ENCODE measurements at regions not wholly inside any gene's neighbourhood (a gene's known extent, or its start where the extent isn't known, plus 50 kb on each side); places are given as distances from the start of the nearest gene placed in this dataset.

DNA sequence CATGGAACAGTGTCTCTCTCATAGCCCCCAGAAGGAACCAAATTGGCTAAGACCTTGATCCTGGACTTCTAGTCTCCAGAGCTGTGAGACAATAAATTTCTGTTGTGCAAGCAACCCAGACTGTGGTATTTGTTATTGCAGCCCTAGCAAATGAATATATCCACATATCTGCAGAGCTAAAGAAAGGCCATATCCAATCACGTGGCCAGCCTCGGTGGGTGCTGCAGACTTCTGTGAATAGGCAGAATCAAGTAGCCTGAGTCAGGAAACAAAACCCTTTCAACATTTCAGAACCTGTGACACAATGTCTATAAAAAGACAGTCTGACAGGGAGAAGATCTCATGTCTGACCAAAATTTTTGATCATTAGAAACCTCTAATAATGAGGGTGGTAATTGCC is 71.0 kb upstream of the CPM start:
- Histone ChIP-seq H3K27me3 (ENCODE audit: insufficient read depth, low read length) (no peaks in the 10 kb centered on the region), H3K56ac (ENCODE audit: insufficient read length, low read depth, low read length) (no peak overlapping the region), H3K79me2 (ENCODE audit: insufficient read depth, low read length) (no peaks in the 10 kb centered on the region), H2AFZ (ENCODE audit: low read length) (no peak overlapping the region), H4K91ac (ENCODE audit: insufficient read length, low read depth, low read length) (no peak overlapping the region), H2BK20ac (ENCODE audit: low read depth, low read length, poor library complexity, severe bottlenecking) (no peak overlapping the region), H3K79me1 (ENCODE audit: insufficient read depth, low read depth, low read length, poor library complexity, severe bottlenecking) (no peaks in the 10 kb centered on the region), H3K23ac (ENCODE audit: insufficient read length, low read depth, low read length) (no peak overlapping the region), H4K8ac (replicated peaks; ENCODE audit: insufficient read length, low read depth, low read length) (no peak overlapping the region), H3K4me1 (ENCODE audit: insufficient read depth, low read length) (peaks cover 5% of the 10 kb centered on the region; the same call in 1 of the 2 replicates), H2AK5ac (ENCODE audit: insufficient read length, low read length) (no peak overlapping the region), H2BK12ac (ENCODE audit: insufficient read length, low read depth, low read length) (no peak overlapping the region), H3K9ac (ENCODE audit: extremely low read depth, insufficient read length, low read length) (no peak overlapping the region), H2BK15ac (ENCODE audit: low read depth, low read length) (no peak overlapping the region), H3K18ac (ENCODE audit: insufficient read length, low read depth, low read length) (no peak overlapping the region), H4K5ac (ENCODE audit: insufficient read length, low read depth, low read length) (no peak overlapping the region), H3K9me3 (ENCODE audit: control insufficient read depth, low read depth, low read length) (no peaks in the 10 kb centered on the region), H3K4me2 (ENCODE audit: insufficient read depth, insufficient read length, low read length) (no peak overlapping the region), H3K14ac (ENCODE audit: insufficient read depth, low read length) (no peak overlapping the region), H2BK120ac (ENCODE audit: low read depth, low read length, poor library complexity, severe bottlenecking) (no peak overlapping the region), H4K20me1 (ENCODE audit: control insufficient read depth, insufficient read depth, insufficient read length) (no peaks in the 10 kb centered on the region), H3K4ac (ENCODE audit: low read depth, low read length) (no peak overlapping the region), H3K27ac (ENCODE audit: insufficient read length, low read depth, low read length) (no peak overlapping the region), H3T11ph (ENCODE audit: low read length) (no peak overlapping the region), H3K23me2 (ENCODE audit: insufficient read length, low read depth, low read length, poor library complexity, severe bottlenecking) (no peaks in the 10 kb centered on the region), H2BK5ac (ENCODE audit: insufficient read length, low read length) (no peak overlapping the region)
- TF ChIP-seq, protein P1, sequence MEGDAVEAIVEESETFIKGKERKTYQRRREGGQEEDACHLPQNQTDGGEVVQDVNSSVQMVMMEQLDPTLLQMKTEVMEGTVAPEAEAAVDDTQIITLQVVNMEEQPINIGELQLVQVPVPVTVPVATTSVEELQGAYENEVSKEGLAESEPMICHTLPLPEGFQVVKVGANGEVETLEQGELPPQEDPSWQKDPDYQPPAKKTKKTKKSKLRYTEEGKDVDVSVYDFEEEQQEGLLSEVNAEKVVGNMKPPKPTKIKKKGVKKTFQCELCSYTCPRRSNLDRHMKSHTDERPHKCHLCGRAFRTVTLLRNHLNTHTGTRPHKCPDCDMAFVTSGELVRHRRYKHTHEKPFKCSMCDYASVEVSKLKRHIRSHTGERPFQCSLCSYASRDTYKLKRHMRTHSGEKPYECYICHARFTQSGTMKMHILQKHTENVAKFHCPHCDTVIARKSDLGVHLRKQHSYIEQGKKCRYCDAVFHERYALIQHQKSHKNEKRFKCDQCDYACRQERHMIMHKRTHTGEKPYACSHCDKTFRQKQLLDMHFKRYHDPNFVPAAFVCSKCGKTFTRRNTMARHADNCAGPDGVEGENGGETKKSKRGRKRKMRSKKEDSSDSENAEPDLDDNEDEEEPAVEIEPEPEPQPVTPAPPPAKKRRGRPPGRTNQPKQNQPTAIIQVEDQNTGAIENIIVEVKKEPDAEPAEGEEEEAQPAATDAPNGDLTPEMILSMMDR (conservative IDR thresholded peaks at IDR 0.05) = no peak
- Mint-ChIP-seq H3K9me3 (peaks cover 0 to 8% of the 10 kb centered on the region in 2 experiments; a peak in 4 of 5 replicates), H3K27me3 (ENCODE audit: low read depth) (peaks cover 11% of the 10 kb centered on the region; the same call in 1 of the 2 replicates), H3K27ac (no peak overlapping the region), H3K4me3 (no peak overlapping the region), H3K4me1 (peaks cover 41% of the 10 kb centered on the region in 2 experiments), H3K36me3 (ENCODE audit: insufficient read depth in 1 of 3, low read depth in 3 of 3) (peaks cover 0 to 5% (median 0%) of the 10 kb centered on the region in 3 experiments; a peak in 2 of 7 replicates)
- WGBS (ENCODE audit: extremely low coverage, insufficient read length, low lambda C conversion rate) = no CpG with 5 or more reads among the region's 2 CpGs
- DNase-seq = no peak
